ENCODE measurements at regions not wholly inside any gene's neighbourhood (a gene's known extent, or its start where the extent isn't known, plus 50 kb on each side); places are given as distances from the start of the nearest gene placed in this dataset.

DNA sequence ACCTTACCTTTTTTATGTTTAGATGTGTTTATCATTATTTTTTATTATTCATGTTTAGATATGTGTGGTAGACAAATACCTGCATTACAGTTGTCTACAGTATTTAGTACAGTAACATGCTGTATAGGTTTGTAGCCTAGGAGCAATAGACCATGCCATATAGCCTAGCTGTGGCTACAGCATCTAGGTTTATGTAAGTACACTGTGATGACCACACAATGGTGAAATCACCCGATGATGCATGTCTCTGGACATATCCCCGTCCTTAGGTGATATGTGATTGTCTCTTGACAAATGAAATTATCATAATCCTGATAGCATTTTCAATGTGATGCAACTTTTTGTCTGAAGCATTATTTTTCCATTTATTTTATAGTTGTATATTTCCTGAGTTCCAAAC lies 121.2 kb downstream of the DISP1 start:
- H3K9ac ChIP-seq (ENCODE audit: control insufficient read depth, extremely low read depth, insufficient read depth, low read length): no peak overlapping the region
- H3K9me3 ChIP-seq (ENCODE audit: control insufficient read depth, low read depth, low read length): no peaks in the 10 kb centered on the region
- H3K4me1 ChIP-seq (ENCODE audit: control insufficient read depth, extremely low read depth, insufficient read depth, low read length): no peaks in the 10 kb centered on the region
- H3K36me3 ChIP-seq (ENCODE audit: control insufficient read depth in 2 of 2, extremely low read depth in 1 of 2, insufficient read depth in 2 of 2, low read length in 2 of 2): no peaks in the 10 kb centered on the region
- H4K20me1 ChIP-seq (ENCODE audit: control insufficient read depth, extremely low read depth, insufficient read depth, low read length): no peaks in the 10 kb centered on the region
- H3K27ac ChIP-seq (ENCODE audit: control insufficient read depth, insufficient read depth, low read length): no peak overlapping the region
- no peak for TF ChIP-seq EZH2 (IDR thresholded peaks at IDR 0.05; ENCODE audit: low read length)
- TF ChIP-seq, protein P1, sequence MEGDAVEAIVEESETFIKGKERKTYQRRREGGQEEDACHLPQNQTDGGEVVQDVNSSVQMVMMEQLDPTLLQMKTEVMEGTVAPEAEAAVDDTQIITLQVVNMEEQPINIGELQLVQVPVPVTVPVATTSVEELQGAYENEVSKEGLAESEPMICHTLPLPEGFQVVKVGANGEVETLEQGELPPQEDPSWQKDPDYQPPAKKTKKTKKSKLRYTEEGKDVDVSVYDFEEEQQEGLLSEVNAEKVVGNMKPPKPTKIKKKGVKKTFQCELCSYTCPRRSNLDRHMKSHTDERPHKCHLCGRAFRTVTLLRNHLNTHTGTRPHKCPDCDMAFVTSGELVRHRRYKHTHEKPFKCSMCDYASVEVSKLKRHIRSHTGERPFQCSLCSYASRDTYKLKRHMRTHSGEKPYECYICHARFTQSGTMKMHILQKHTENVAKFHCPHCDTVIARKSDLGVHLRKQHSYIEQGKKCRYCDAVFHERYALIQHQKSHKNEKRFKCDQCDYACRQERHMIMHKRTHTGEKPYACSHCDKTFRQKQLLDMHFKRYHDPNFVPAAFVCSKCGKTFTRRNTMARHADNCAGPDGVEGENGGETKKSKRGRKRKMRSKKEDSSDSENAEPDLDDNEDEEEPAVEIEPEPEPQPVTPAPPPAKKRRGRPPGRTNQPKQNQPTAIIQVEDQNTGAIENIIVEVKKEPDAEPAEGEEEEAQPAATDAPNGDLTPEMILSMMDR (optimal IDR thresholded peaks at IDR 0.05 in 1 of 3, IDR thresholded peaks at IDR 0.05 in 1 of 3, conservative IDR thresholded peaks at IDR 0.05 in 1 of 3; ENCODE audit: extremely low read depth in 1 of 3, insufficient read depth in 2 of 3, low read length in 3 of 3): no peak
- FAIRE-seq (no peak), DNase-seq (ENCODE audit: low read depth, low spot score) (no peak)
- H3K4me2 ChIP-seq (ENCODE audit: control insufficient read depth, extremely low read depth, insufficient read depth, low read depth, low read length): no peak overlapping the region
- no peaks in the 10 kb centered on the region for H3K9me1 ChIP-seq (ENCODE audit: control insufficient read depth, extremely low read depth, insufficient read depth, low read length)
- no peaks in the 10 kb centered on the region for H3K79me2 ChIP-seq (ENCODE audit: control insufficient read depth, insufficient read depth, low read length)
- no peaks in the 10 kb centered on the region for H3K27me3 ChIP-seq (ENCODE audit: control insufficient read depth, extremely low read depth, insufficient read depth, low read length)
- H3K4me3 ChIP-seq (ENCODE audit: control insufficient read depth in 2 of 3, extremely low read depth in 1 of 3, insufficient read depth in 2 of 3, low read depth in 1 of 3, low read length in 3 of 3): no peak overlapping the region
- no peak overlapping the region for H2AFZ ChIP-seq (ENCODE audit: control insufficient read depth, low read length)
- dilution Hi-C loops (cut with MboI; ENCODE audit: extremely low pct_ligation_motif_present, low sequenced_read_pairs): no loop called here

DNA sequence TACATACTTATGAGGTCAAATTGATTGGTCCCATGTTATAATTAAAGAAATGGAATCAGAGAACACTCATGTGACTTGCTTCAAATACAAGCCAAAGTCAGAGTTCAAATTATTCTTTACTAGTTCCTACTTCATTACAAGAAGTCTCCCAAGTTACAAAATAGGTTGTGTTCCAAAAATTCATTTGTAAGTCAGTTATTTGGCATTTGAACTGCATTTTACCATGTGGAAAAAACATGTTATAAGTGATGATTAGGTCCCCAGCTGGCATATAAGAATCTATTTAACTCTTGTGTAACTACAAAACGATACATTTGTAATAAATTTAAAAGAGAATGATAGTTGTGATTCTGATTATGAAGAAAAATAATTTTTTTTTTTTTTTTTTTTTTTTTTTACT lies 124.1 kb downstream of the DISP1 start:
- no peak overlapping the region for H3K27ac ChIP-seq (ENCODE audit: control insufficient read depth, insufficient read depth, low read length)
- no peak for FAIRE-seq

More for the DNA sequence above, 124.1 kb downstream of the DISP1 start:
- Histone ChIP-seq H3K27me3 (ENCODE audit: control insufficient read depth, extremely low read depth, insufficient read depth, low read length) (no peaks in the 10 kb centered on the region), H3K9ac (ENCODE audit: control insufficient read depth, extremely low read depth, insufficient read depth, low read length) (no peak overlapping the region), H4K20me1 (ENCODE audit: control insufficient read depth, extremely low read depth, insufficient read depth, low read length) (no peaks in the 10 kb centered on the region), H3K79me2 (ENCODE audit: control insufficient read depth, insufficient read depth, low read length) (no peaks in the 10 kb centered on the region), H3K4me3 (ENCODE audit: control insufficient read depth in 2 of 3, extremely low read depth in 1 of 3, insufficient read depth in 2 of 3, low read depth in 1 of 3, low read length in 3 of 3) (no peak overlapping the region), H3K4me1 (ENCODE audit: control insufficient read depth, extremely low read depth, insufficient read depth, low read length) (no peaks in the 10 kb centered on the region), H3K36me3 (ENCODE audit: control insufficient read depth in 2 of 2, extremely low read depth in 1 of 2, insufficient read depth in 2 of 2, low read length in 2 of 2) (no peaks in the 10 kb centered on the region), H3K9me1 (ENCODE audit: control insufficient read depth, extremely low read depth, insufficient read depth, low read length) (no peaks in the 10 kb centered on the region), H2AFZ (ENCODE audit: control insufficient read depth, low read length) (no peak overlapping the region), H3K4me2 (ENCODE audit: control insufficient read depth, extremely low read depth, insufficient read depth, low read depth, low read length) (no peak overlapping the region), H3K9me3 (ENCODE audit: control insufficient read depth, low read depth, low read length) (no peaks in the 10 kb centered on the region)
- DNase-seq (ENCODE audit: low read depth, low spot score): no peak
- TF ChIP-seq EZH2 (IDR thresholded peaks at IDR 0.05; ENCODE audit: low read length): no peak
- TF ChIP-seq, protein P1 (optimal IDR thresholded peaks at IDR 0.05 in 1 of 3, IDR thresholded peaks at IDR 0.05 in 1 of 3, conservative IDR thresholded peaks at IDR 0.05 in 1 of 3; ENCODE audit: extremely low read depth in 1 of 3, insufficient read depth in 2 of 3, low read length in 3 of 3): no peak
- dilution Hi-C loops (cut with MboI; ENCODE audit: extremely low pct_ligation_motif_present, low sequenced_read_pairs): no loop called here

Data from keratinocyte (primary cell).